ENCODE measurements at regions not wholly inside any gene's neighbourhood (a gene's known extent, or its start where the extent isn't known, plus 50 kb on each side); places are given as distances from the start of the nearest gene placed in this dataset.

DNA sequence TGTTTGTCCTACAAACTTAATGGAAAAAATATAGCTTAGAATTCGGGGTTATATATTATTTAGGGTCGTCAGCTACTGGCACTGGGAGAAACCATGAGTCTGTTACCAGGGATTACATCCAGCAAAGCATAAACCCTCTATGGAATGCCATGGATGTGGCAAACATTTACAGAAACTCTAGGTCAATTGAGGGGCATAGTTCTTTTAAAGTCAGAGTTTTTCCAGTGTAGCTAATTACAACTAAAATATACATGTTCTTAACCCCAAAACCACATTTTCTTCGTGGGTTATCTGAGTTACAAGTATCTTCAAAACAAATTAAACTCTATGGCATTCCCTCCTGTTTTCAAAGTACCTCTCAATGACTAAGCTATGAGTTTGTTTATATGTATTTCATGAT is 99.3 kb upstream of the THSD7A start:
- no peaks in the 10 kb centered on the region for H3K4me1 ChIP-seq (ENCODE audit: control extremely low read depth in 1 of 4, control insufficient read depth in 4 of 4, insufficient read depth in 4 of 4, low read length in 3 of 4)
- H3K4me3 ChIP-seq (ENCODE audit: control insufficient read depth in 1 of 7, extremely low read depth in 1 of 7, insufficient read depth in 4 of 7, low read depth in 2 of 7, low read length in 6 of 7), result no peak overlapping the region
- H3K9me3 ChIP-seq (ENCODE audit: control extremely low read depth in 1 of 5, control insufficient read depth in 4 of 5, insufficient read depth in 2 of 5, low read depth in 1 of 5, low read length in 4 of 5), result no peaks in the 10 kb centered on the region
- DNase-seq, result no peak
- H3K27ac ChIP-seq (ENCODE audit: insufficient read depth in 1 of 2, low read depth in 1 of 2, low read length in 2 of 2, poor library complexity in 1 of 2, severe bottlenecking in 2 of 2), result no peak overlapping the region
- WGBS (ENCODE audit: insufficient coverage), result 93% methylated on average over 2 of the region's 3 CpGs
- POLR2A ChIA-PET, result no interaction called here
- H3K36me3 ChIP-seq (ENCODE audit: control insufficient read depth in 4 of 4, insufficient read depth in 4 of 4, low read length in 3 of 4), result no peaks in the 10 kb centered on the region
- CTCF ChIA-PET, result no interaction called here
- no peaks in the 10 kb centered on the region for H3K27me3 ChIP-seq (replicated peaks in 2 of 5; ENCODE audit: control insufficient read depth in 4 of 5, insufficient read depth in 5 of 5, low read length in 4 of 5)

DNA sequence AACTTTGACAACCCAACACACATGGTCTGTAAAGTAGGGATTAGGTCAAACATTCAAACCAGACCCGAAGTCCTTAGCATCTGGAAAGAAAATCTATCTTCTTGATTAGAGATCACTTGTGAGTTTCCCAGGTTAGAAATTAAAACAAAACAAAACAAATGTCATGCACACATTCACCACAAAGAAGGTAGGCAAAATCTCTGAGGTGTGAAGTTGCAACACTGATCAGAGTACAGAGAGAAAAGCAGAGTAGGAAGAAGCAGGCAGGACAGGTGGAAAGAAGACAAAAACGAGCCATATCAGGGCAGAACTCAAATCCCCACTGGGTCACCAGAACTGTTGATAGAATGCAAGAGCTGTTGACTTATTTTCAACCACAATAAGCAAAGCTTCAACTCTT is 102.8 kb upstream of the THSD7A start:
- ChIA-PET POLR2A (no interaction called here), CTCF (no interaction called here)
- H3K27me3 ChIP-seq (replicated peaks in 2 of 5; ENCODE audit: control insufficient read depth in 4 of 5, insufficient read depth in 5 of 5, low read length in 4 of 5), result no peaks in the 10 kb centered on the region
- H3K4me1 ChIP-seq (ENCODE audit: control extremely low read depth in 1 of 4, control insufficient read depth in 4 of 4, insufficient read depth in 4 of 4, low read length in 3 of 4), result no peaks in the 10 kb centered on the region
- H3K4me3 ChIP-seq (ENCODE audit: control insufficient read depth in 1 of 7, extremely low read depth in 1 of 7, insufficient read depth in 4 of 7, low read depth in 2 of 7, low read length in 6 of 7), result no peak overlapping the region
- 42% methylated on average over 2 of the region's 2 CpGs for WGBS (ENCODE audit: insufficient coverage)
- H3K36me3 ChIP-seq (ENCODE audit: control insufficient read depth in 4 of 4, insufficient read depth in 4 of 4, low read length in 3 of 4), result no peaks in the 10 kb centered on the region
- no peaks in the 10 kb centered on the region for H3K9me3 ChIP-seq (ENCODE audit: control extremely low read depth in 1 of 5, control insufficient read depth in 4 of 5, insufficient read depth in 2 of 5, low read depth in 1 of 5, low read length in 4 of 5)
- H3K27ac ChIP-seq (ENCODE audit: insufficient read depth in 1 of 2, low read depth in 1 of 2, low read length in 2 of 2, poor library complexity in 1 of 2, severe bottlenecking in 2 of 2), result no peak overlapping the region
- no peak for DNase-seq

DNA sequence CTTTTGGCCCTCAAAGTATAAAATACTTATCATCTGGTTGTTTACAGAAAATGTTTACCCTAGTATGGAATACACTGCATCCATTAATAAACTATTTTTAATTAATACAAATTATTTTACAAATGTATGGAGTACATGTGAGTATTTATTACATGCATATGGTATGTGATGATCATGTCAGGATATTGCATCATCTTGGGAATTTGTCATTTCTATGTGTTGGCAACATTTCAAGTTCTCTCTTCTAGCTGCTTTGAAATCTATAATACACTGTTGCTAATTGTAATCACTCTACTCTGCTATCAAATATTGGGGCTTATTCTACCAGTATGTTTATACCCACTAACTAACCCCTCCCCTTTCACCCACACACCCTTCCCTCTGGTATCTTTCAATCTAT is 103.9 kb upstream of the THSD7A start:
- CTCF ChIA-PET, result no interaction called here
- no peaks in the 10 kb centered on the region for H3K4me1 ChIP-seq (ENCODE audit: control extremely low read depth in 1 of 4, control insufficient read depth in 4 of 4, insufficient read depth in 4 of 4, low read length in 3 of 4)
- no peaks in the 10 kb centered on the region for H3K9me3 ChIP-seq (ENCODE audit: control extremely low read depth in 1 of 5, control insufficient read depth in 4 of 5, insufficient read depth in 2 of 5, low read depth in 1 of 5, low read length in 4 of 5)
- POLR2A ChIA-PET, result no interaction called here
- DNase-seq, result no peak
- no peak overlapping the region for H3K27ac ChIP-seq (ENCODE audit: insufficient read depth in 1 of 2, low read depth in 1 of 2, low read length in 2 of 2, poor library complexity in 1 of 2, severe bottlenecking in 2 of 2)
- H3K4me3 ChIP-seq (ENCODE audit: control insufficient read depth in 1 of 7, extremely low read depth in 1 of 7, insufficient read depth in 4 of 7, low read depth in 2 of 7, low read length in 6 of 7), result no peak overlapping the region
- no peaks in the 10 kb centered on the region for H3K36me3 ChIP-seq (ENCODE audit: control insufficient read depth in 4 of 4, insufficient read depth in 4 of 4, low read length in 3 of 4)
- H3K27me3 ChIP-seq (replicated peaks in 2 of 5; ENCODE audit: control insufficient read depth in 4 of 5, insufficient read depth in 5 of 5, low read length in 4 of 5), result no peaks in the 10 kb centered on the region

DNA sequence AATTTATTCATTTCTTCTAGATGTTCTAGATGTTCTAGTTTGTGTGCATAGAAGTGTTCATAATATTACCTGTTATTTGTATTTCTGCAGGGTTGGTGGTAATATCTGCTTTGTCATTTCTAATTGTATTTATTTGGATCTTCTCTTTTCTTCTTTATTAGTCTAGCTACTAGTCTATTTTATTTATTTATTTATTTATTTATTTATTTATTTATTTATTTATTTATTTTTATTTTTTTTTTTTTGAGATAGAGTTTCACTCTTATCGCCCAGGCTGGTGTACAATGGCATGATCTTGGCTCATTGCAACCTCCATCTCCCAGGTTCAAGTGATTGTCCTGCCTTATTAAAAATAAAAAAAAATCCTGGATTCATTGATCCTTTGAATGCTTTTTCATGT is 114.8 kb upstream of the THSD7A start:
- ChIA-PET CTCF (no interaction called here), POLR2A (interaction anchor here (0.7 kb wide), 1 partner anchor 275 kb away, joined by 3 read pairs; no protein-coding TSS in a partner anchor)
- Histone ChIP-seq H3K4me1 (ENCODE audit: control extremely low read depth in 1 of 4, control insufficient read depth in 4 of 4, insufficient read depth in 4 of 4, low read length in 3 of 4) (no peaks in the 10 kb centered on the region), H3K27me3 (replicated peaks in 2 of 5; ENCODE audit: control insufficient read depth in 4 of 5, insufficient read depth in 5 of 5, low read length in 4 of 5) (no peaks in the 10 kb centered on the region), H3K4me3 (ENCODE audit: control insufficient read depth in 1 of 7, extremely low read depth in 1 of 7, insufficient read depth in 4 of 7, low read depth in 2 of 7, low read length in 6 of 7) (no peak overlapping the region), H3K27ac (ENCODE audit: insufficient read depth in 1 of 2, low read depth in 1 of 2, low read length in 2 of 2, poor library complexity in 1 of 2, severe bottlenecking in 2 of 2) (no peak overlapping the region), H3K36me3 (ENCODE audit: control insufficient read depth in 4 of 4, insufficient read depth in 4 of 4, low read length in 3 of 4) (no peaks in the 10 kb centered on the region), H3K9me3 (ENCODE audit: control extremely low read depth in 1 of 5, control insufficient read depth in 4 of 5, insufficient read depth in 2 of 5, low read depth in 1 of 5, low read length in 4 of 5) (peaks cover 0 to 8% (median 0%) of the 10 kb centered on the region in 5 experiments)
- WGBS (ENCODE audit: insufficient coverage), result no CpG with 5 or more reads among the region's 1 CpG
- DNase-seq, result no peak

DNA sequence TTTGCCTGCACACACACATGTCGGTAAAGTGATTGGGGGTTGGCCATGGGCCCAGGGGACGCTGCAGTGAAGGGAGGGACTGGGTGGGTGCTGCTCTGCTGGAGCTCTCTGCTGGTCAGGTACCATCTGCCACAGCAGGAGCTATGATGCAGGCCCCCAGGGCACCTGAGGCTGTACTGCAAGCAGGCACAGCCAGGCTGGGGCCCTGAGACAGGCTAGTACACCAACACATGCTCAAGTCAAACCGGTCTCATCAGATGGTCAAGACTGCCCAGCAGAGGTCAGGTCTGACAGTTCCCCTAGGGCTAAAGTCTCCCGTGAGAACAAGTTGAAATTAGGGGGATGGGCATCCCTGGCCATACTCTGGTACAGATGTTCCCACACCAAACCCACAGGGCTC is 118.3 kb upstream of the THSD7A start:
- Histone ChIP-seq H3K27ac (ENCODE audit: insufficient read depth in 1 of 2, low read depth in 1 of 2, low read length in 2 of 2, poor library complexity in 1 of 2, severe bottlenecking in 2 of 2) (no peak overlapping the region), H3K9me3 (ENCODE audit: control extremely low read depth in 1 of 5, control insufficient read depth in 4 of 5, insufficient read depth in 2 of 5, low read depth in 1 of 5, low read length in 4 of 5) (peaks cover 0 to 6% (median 0%) of the 10 kb centered on the region in 5 experiments), H3K4me3 (ENCODE audit: control insufficient read depth in 1 of 7, extremely low read depth in 1 of 7, insufficient read depth in 4 of 7, low read depth in 2 of 7, low read length in 6 of 7) (no peak overlapping the region), H3K4me1 (ENCODE audit: control extremely low read depth in 1 of 4, control insufficient read depth in 4 of 4, insufficient read depth in 4 of 4, low read length in 3 of 4) (no peaks in the 10 kb centered on the region), H3K36me3 (ENCODE audit: control insufficient read depth in 4 of 4, insufficient read depth in 4 of 4, low read length in 3 of 4) (no peaks in the 10 kb centered on the region), H3K27me3 (replicated peaks in 2 of 5; ENCODE audit: control insufficient read depth in 4 of 5, insufficient read depth in 5 of 5, low read length in 4 of 5) (no peaks in the 10 kb centered on the region)
- CTCF ChIA-PET, result no interaction called here
- WGBS (ENCODE audit: insufficient coverage), result 100% methylated on average over 4 of the region's 4 CpGs
- POLR2A ChIA-PET, result no interaction called here
- no peak for DNase-seq

DNA sequence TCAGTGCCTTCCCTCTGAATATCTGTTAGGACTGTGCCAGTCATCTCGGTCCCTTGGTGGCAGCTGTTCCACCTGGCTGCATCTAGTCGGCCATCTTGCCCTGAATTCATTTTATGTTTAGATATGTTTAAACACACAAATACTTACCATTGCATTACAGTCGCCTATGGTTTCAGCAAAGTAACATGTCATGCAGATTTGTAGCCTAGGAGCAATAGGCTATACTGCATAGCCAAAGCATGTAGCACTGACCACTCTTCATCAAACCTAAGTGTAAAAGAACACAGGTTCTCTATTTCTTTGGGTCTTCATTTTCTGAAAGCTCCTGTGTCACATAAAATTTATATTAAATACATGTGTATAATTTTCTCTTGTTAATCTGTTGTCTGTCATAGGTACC is 118.9 kb upstream of the THSD7A start:
- Histone ChIP-seq H3K4me1 (ENCODE audit: control extremely low read depth in 1 of 4, control insufficient read depth in 4 of 4, insufficient read depth in 4 of 4, low read length in 3 of 4) (no peaks in the 10 kb centered on the region), H3K9me3 (ENCODE audit: control extremely low read depth in 1 of 5, control insufficient read depth in 4 of 5, insufficient read depth in 2 of 5, low read depth in 1 of 5, low read length in 4 of 5) (peaks cover 0 to 6% (median 0%) of the 10 kb centered on the region in 5 experiments), H3K36me3 (ENCODE audit: control insufficient read depth in 4 of 4, insufficient read depth in 4 of 4, low read length in 3 of 4) (no peaks in the 10 kb centered on the region), H3K27me3 (replicated peaks in 2 of 5; ENCODE audit: control insufficient read depth in 4 of 5, insufficient read depth in 5 of 5, low read length in 4 of 5) (no peaks in the 10 kb centered on the region), H3K4me3 (ENCODE audit: control insufficient read depth in 1 of 7, extremely low read depth in 1 of 7, insufficient read depth in 4 of 7, low read depth in 2 of 7, low read length in 6 of 7) (no peak overlapping the region), H3K27ac (ENCODE audit: insufficient read depth in 1 of 2, low read depth in 1 of 2, low read length in 2 of 2, poor library complexity in 1 of 2, severe bottlenecking in 2 of 2) (no peak overlapping the region)
- DNase-seq, result no peak
- WGBS (ENCODE audit: insufficient coverage), result 100% methylated on average over 1 of the region's 3 CpGs
- ChIA-PET CTCF (no interaction called here), POLR2A (no interaction called here)

DNA sequence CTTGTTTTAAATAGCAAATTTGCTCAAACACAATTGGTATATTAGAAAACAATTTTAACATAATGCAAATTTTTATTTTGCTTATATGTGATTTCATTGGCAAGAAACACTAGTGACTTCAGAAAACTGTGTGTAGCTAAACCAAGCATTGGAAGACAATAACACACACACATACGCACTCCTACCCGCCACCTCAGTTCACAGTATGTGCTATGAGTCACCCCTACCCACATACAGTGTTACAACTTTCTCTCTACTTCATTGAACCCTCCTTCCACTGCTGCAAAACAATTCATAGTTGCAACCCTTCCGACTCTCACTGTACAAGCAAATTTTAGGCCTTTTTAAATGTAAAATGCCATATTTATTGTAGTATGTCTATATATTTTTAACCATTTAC is 119.9 kb upstream of the THSD7A start:
- no peak overlapping the region for H3K4me3 ChIP-seq (ENCODE audit: control insufficient read depth in 1 of 7, extremely low read depth in 1 of 7, insufficient read depth in 4 of 7, low read depth in 2 of 7, low read length in 6 of 7)
- H3K27me3 ChIP-seq (replicated peaks in 2 of 5; ENCODE audit: control insufficient read depth in 4 of 5, insufficient read depth in 5 of 5, low read length in 4 of 5), result no peaks in the 10 kb centered on the region
- H3K36me3 ChIP-seq (ENCODE audit: control insufficient read depth in 4 of 4, insufficient read depth in 4 of 4, low read length in 3 of 4), result no peaks in the 10 kb centered on the region
- peaks cover 0 to 6% (median 0%) of the 10 kb centered on the region in 5 experiments for H3K9me3 ChIP-seq (ENCODE audit: control extremely low read depth in 1 of 5, control insufficient read depth in 4 of 5, insufficient read depth in 2 of 5, low read depth in 1 of 5, low read length in 4 of 5)
- ChIA-PET POLR2A (no interaction called here), CTCF (no interaction called here)
- no peak for DNase-seq
- no peaks in the 10 kb centered on the region for H3K4me1 ChIP-seq (ENCODE audit: control extremely low read depth in 1 of 4, control insufficient read depth in 4 of 4, insufficient read depth in 4 of 4, low read length in 3 of 4)
- 95% methylated on average over 2 of the region's 3 CpGs for WGBS (ENCODE audit: insufficient coverage)
- no peak overlapping the region for H3K27ac ChIP-seq (ENCODE audit: insufficient read depth in 1 of 2, low read depth in 1 of 2, low read length in 2 of 2, poor library complexity in 1 of 2, severe bottlenecking in 2 of 2)

DNA sequence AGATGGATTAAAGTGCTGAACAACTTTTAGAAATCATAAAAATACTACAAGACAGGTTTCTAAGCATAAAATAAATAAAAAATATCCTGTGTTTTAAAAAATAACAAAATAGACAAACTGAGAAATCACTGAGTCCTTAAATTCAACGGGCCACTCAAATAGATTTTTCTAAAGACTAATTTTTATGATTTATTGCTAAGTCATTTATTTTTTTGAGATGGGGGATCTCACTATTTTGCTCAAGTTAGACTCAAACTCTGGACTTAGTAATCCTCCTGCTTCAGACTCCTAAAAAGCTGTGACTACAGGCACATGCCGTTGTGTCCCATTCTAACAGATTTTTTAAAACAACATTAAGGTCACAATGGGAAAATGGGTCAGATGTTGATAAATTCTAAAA is 121.0 kb upstream of the THSD7A start:
- no peak for DNase-seq
- H3K27ac ChIP-seq (ENCODE audit: insufficient read depth in 1 of 2, low read depth in 1 of 2, low read length in 2 of 2, poor library complexity in 1 of 2, severe bottlenecking in 2 of 2), result no peak overlapping the region
- WGBS (ENCODE audit: insufficient coverage), result no CpG with 5 or more reads among the region's 2 CpGs
- no peaks in the 10 kb centered on the region for H3K4me1 ChIP-seq (ENCODE audit: control extremely low read depth in 1 of 4, control insufficient read depth in 4 of 4, insufficient read depth in 4 of 4, low read length in 3 of 4)
- ChIA-PET POLR2A (no interaction called here), CTCF (no interaction called here)
- H3K36me3 ChIP-seq (ENCODE audit: control insufficient read depth in 4 of 4, insufficient read depth in 4 of 4, low read length in 3 of 4), result no peaks in the 10 kb centered on the region
- H3K27me3 ChIP-seq (replicated peaks in 2 of 5; ENCODE audit: control insufficient read depth in 4 of 5, insufficient read depth in 5 of 5, low read length in 4 of 5), result no peaks in the 10 kb centered on the region
- no peak overlapping the region for H3K4me3 ChIP-seq (ENCODE audit: control insufficient read depth in 1 of 7, extremely low read depth in 1 of 7, insufficient read depth in 4 of 7, low read depth in 2 of 7, low read length in 6 of 7)
- peaks cover 0 to 6% (median 0%) of the 10 kb centered on the region in 5 experiments for H3K9me3 ChIP-seq (ENCODE audit: control extremely low read depth in 1 of 5, control insufficient read depth in 4 of 5, insufficient read depth in 2 of 5, low read depth in 1 of 5, low read length in 4 of 5)
